Sigmoid colon (tissue), 6 donors: ENCODE measurements at regions not wholly inside any gene's neighbourhood (a gene's known extent, or its start where the extent isn't known, plus 50 kb on each side); places are given as distances from the start of the nearest gene placed in this dataset.

Source experiments
- DNase-seq: peaks from one replicate; pipeline ENCODE4 v3.0.0-alpha.2; 2019
- H3K27ac ChIP-seq, 4 donors: fragments of 200-600 bp; sonication (generic); one replicate each; pipeline ENCODE4 v1.5.1; 2016 to 2019; ENCODE audit warnings: mild to moderate bottlenecking in 1 of 4
- H3K27me3 ChIP-seq, 3 donors: fragments of 200-600 bp; sonication (generic); one replicate each; pipeline ENCODE4 v1.5.1; 2019; ENCODE audit warnings: mild to moderate bottlenecking in 1 of 3
- H3K36me3 ChIP-seq, 4 donors: fragments of 200-600 bp; sonication (generic); one replicate each; pipeline ENCODE4 v1.5.1; 2016 to 2019
- H3K4me1 ChIP-seq, 4 donors: fragments of 200-600 bp; sonication (generic); one replicate each; pipeline ENCODE4 v1.5.1; 2017 to 2019
- H3K4me3 ChIP-seq, 4 donors: fragments of 200-600 bp; sonication (generic); one replicate each; pipeline ENCODE4 v1.5.1; 2017 to 2019; ENCODE audit warnings: mild to moderate bottlenecking in 2 of 4, moderate library complexity in 1 of 4
- H3K9me3 ChIP-seq, 4 donors: fragments of 200-600 bp in 3 of 4; sonication (generic) in 3 of 4; one replicate each; pipeline versions ENCODE4 v1.5.1 to v1.6.1; 2013 to 2019
- EP300 ChIP-seq, 4 donors: sonication (generic); formaldehyde crosslinking; IDR thresholded peaks; one replicate each; pipeline ENCODE4 v1.6.1; 2017; ENCODE audit warnings: antibody characterized with exemption in 4 of 4
- POLR2A ChIP-seq, 2 donors: fragments of 450-650 bp; IDR thresholded peaks; one replicate each; pipeline ENCODE4 v1.6.1; 2016; ENCODE audit warnings: antibody characterized with exemption in 2 of 2, mild to moderate bottlenecking in 2 of 2, moderate library complexity in 2 of 2
- POLR2AphosphoS5 ChIP-seq, 4 donors: sonication (generic); formaldehyde crosslinking; IDR thresholded peaks; one replicate each; pipeline ENCODE4 v1.6.1; 2017; ENCODE audit warnings: antibody characterized with exemption in 4 of 4
- WGBS, 2 donors: extraction: QIAGEN DNeasy Blood & Tissue Kit; methylation state at CpG; one replicate each; pipeline ENCODE4 v1.1.7; 2013; 5-methylcytosine and 5-hydroxymethylcytosine counted together
- intact Hi-C: fragments of 100-400 bp; cut with DNase I; formaldehyde crosslinking; loops from one replicate; pipeline ENCODE4 v1.15.1; 2023
- TF ChIP-seq, protein P1 (sequence below), 4 experiments: fragments of 450-650 bp in 3 of 4; fragments of 200-600 bp in 1 of 4; IDR thresholded peaks; one replicate each; pipeline ENCODE4 v1.5.1; 2016 to 2019; ENCODE audit warnings: antibody characterized with exemption in 4 of 4, mild to moderate bottlenecking in 3 of 4, moderate library complexity in 2 of 4
- donor health status: healthy with polysubstance abuse.
- donor health status: healthy.

DNA sequence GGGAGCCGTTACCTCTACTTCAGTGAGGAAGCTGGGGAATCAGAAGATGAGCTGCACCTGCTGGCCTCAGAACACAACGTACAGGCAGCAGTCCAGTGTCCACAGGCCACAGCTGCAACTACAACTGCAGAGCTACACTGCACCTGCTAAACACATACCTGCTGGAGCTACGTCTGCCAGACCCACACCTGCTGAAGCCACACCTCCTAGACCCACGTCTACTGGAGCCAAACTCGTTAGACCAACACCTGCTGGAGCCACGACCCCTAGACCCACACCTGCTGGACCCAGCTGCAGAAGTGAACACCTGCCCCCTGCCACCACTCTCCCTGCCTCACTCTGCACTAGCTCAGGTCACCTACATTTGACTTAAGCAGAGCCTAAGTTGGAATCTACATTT, 169.9 kb downstream of the USP12 start:
- H3K27ac ChIP-seq: no peak overlapping the region
- H3K4me1 ChIP-seq: peaks cover 0 to 14% (median 13%) of the 10 kb centered on the region in 4 donors
- H3K4me3 ChIP-seq: no peak overlapping the region
- H3K9me3 ChIP-seq: no peaks in the 10 kb centered on the region
- no peaks in the 10 kb centered on the region for H3K27me3 ChIP-seq
- intact Hi-C loops: no loop called here
- TF ChIP-seq, protein P1, sequence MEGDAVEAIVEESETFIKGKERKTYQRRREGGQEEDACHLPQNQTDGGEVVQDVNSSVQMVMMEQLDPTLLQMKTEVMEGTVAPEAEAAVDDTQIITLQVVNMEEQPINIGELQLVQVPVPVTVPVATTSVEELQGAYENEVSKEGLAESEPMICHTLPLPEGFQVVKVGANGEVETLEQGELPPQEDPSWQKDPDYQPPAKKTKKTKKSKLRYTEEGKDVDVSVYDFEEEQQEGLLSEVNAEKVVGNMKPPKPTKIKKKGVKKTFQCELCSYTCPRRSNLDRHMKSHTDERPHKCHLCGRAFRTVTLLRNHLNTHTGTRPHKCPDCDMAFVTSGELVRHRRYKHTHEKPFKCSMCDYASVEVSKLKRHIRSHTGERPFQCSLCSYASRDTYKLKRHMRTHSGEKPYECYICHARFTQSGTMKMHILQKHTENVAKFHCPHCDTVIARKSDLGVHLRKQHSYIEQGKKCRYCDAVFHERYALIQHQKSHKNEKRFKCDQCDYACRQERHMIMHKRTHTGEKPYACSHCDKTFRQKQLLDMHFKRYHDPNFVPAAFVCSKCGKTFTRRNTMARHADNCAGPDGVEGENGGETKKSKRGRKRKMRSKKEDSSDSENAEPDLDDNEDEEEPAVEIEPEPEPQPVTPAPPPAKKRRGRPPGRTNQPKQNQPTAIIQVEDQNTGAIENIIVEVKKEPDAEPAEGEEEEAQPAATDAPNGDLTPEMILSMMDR (IDR thresholded peaks at IDR 0.05): no peak
- TF ChIP-seq EP300 (IDR thresholded peaks at IDR 0.05): no peak
- TF ChIP-seq POLR2AphosphoS5 (IDR thresholded peaks at IDR 0.05): no peak
- no peak for TF ChIP-seq POLR2A (IDR thresholded peaks at IDR 0.05)
- 15 to 48% methylated on average over 6 of the region's 6 CpGs for WGBS, 2 donors
- H3K36me3 ChIP-seq: no peaks in the 10 kb centered on the region
- DNase-seq: peak; percentile 48

DNA sequence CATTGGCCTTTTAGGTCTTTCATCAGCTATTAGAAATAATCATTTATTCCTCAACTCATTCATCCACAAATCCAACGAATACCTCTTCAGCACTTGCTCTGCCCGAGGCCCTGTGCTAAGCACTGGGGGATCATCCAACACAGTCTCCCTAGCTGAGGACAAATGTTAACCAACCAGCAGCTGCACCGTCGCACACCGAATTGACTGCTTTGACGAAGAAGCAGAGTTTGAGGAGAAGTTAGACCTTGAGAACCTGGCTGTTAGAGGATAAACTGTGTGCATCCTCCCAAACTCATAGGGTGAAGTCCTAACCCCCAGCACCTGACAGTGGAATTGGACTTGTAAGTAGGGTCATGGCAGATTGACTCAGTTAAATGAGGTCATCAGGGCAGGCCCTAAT, 170.9 kb downstream of the USP12 start:
- no peak overlapping the region for H3K27ac ChIP-seq
- no peaks in the 10 kb centered on the region for H3K36me3 ChIP-seq
- H3K4me3 ChIP-seq: no peak overlapping the region
- no peaks in the 10 kb centered on the region for H3K9me3 ChIP-seq
- 80 to 81% methylated on average over 6 of the region's 6 CpGs for WGBS, 2 donors
- intact Hi-C loops: no loop called here
- peaks cover 0 to 4% (median 3%) of the 10 kb centered on the region in 4 donors for H3K4me1 ChIP-seq
- DNase-seq: peak; percentile 42
- TF ChIP-seq, protein P1 (IDR thresholded peaks at IDR 0.05): no peak
- TF ChIP-seq EP300 (IDR thresholded peaks at IDR 0.05) (no peak), POLR2A (IDR thresholded peaks at IDR 0.05) (no peak), POLR2AphosphoS5 (IDR thresholded peaks at IDR 0.05) (no peak)
- H3K27me3 ChIP-seq: no peaks in the 10 kb centered on the region

DNA sequence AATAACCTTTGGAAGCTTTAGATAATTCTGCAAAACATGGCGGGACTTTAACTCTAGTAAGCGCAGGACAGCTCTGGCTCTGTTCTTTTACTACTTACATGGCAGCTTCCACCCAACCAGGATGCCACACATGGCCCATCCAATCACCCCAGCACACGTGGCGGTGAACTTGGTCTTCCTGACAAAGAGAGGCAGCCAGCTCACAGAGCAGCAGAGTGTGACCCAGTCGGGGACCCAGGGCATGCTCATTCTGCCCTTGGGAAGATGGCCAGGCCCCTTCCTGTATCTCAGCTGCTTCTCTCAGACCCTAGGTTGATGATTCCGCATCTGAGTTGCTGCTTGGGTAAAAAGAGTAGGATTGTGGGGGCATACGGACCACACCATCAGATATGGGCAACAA, 172.1 kb downstream of the USP12 start:
- Histone ChIP-seq H3K27me3 (no peaks in the 10 kb centered on the region), H3K9me3 (no peaks in the 10 kb centered on the region), H3K4me3 (no peak overlapping the region), H3K27ac (no peak overlapping the region), H3K36me3 (no peaks in the 10 kb centered on the region), H3K4me1 (peaks cover 0 to 6% (median 5%) of the 10 kb centered on the region in 4 donors)
- DNase-seq: peak; percentile 50
- intact Hi-C loops: no loop called here
- WGBS, 2 donors: 93 to 95% methylated on average over 7 of the region's 7 CpGs
- TF ChIP-seq POLR2AphosphoS5 (IDR thresholded peaks at IDR 0.05) (no peak), EP300 (IDR thresholded peaks at IDR 0.05) (no peak), POLR2A (IDR thresholded peaks at IDR 0.05) (no peak)
- TF ChIP-seq, protein P1 (IDR thresholded peaks at IDR 0.05): no peak

DNA sequence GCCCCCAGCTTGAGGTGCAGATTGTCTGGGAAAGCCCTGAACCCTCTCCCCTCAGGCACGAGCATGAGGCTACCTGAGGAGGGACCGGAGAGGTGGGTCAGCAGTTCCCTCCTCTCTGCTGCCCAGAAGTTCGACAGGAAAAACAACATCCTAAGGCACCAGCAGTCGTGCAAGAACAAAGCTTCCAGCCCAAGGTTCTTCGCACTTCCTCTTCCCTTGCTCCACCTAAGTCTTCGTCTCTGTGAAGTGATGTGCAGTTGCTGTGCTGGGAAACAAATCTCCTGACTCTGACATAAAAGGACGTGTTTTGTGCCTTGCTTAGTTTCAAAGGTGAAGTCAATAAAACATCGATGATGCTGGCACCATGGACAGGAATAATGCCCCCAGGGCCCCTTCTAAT, 173.3 kb downstream of the USP12 start:
- H3K27me3 ChIP-seq: no peaks in the 10 kb centered on the region
- H3K27ac ChIP-seq: no peak overlapping the region
- DNase-seq: no peak
- H3K9me3 ChIP-seq: no peaks in the 10 kb centered on the region
- no peaks in the 10 kb centered on the region for H3K36me3 ChIP-seq
- TF ChIP-seq POLR2A (IDR thresholded peaks at IDR 0.05): no peak
- TF ChIP-seq, protein P1 (IDR thresholded peaks at IDR 0.05): no peak
- no peak for TF ChIP-seq POLR2AphosphoS5 (IDR thresholded peaks at IDR 0.05)
- no peak for TF ChIP-seq EP300 (IDR thresholded peaks at IDR 0.05)
- intact Hi-C loops: no loop called here
- H3K4me1 ChIP-seq: peaks cover 0 to 17% (median 14%) of the 10 kb centered on the region in 4 donors
- no peak overlapping the region for H3K4me3 ChIP-seq
- WGBS, 2 donors: 43 to 53% methylated on average over 8 of the region's 8 CpGs
